HCT116 (cell line): ENCODE measurements at regions not wholly inside any gene's neighbourhood (a gene's known extent, or its start where the extent isn't known, plus 50 kb on each side); places are given as distances from the start of the nearest gene placed in this dataset.

Experiments
- ATAC-seq: fragments of 200-7000 bp; cut with Tn5 transposase; 2 replicates; pipeline ENCODE4 v1.9.1; 2020; ENCODE audit warnings: mild to moderate bottlenecking, moderate library complexity
- BruUV-seq: library from RNA; stranded (reverse); fragments of 400-500 nt; replicated peaks from 2 replicates; lab custom pipeline; 2021; lab: Mats Ljungman, UMichigan
- CTCF ChIA-PET: fragments of 300-600 bp; sonication (Branson Sonifier 250); formaldehyde crosslinking; loops from one replicate; lab custom pipeline; 2021; ENCODE audit warnings: antibody characterized with exemption; lab: Charles Lee
- POLR2A ChIA-PET: fragments of 300-600, 350-600 bp; sonication (Branson Sonifier 250); formaldehyde crosslinking; loops from one replicate; lab custom pipeline; 2021; ENCODE audit warnings: antibody characterized with exemption; lab: Charles Lee
- RAD21 ChIA-PET, 2 experiments: fragments of 300-600 bp; sonication (Branson Sonifier 250); formaldehyde crosslinking; loops; one replicate each; lab custom pipeline; 2023; ENCODE audit warnings: low total read pairs in 2 of 2; ENCODE audit not compliant: uncharacterized antibody in 2 of 2, unreplicated experiment in 2 of 2, low non-redundant PET in 1 of 2; lab: Charles Lee
- DNase-seq: peaks from one replicate; pipeline ENCODE4 v3.0.0-alpha.2; 2010; ENCODE audit warnings: low read depth, low spot score
- H2AFZ ChIP-seq: fragments of 200-600 bp; shearing (Covaris generic), sonication (generic); 2 replicates; pipeline ENCODE4 v1.6.1; 2017; ENCODE audit warnings: low read depth, mixed run types, mixed read lengths, antibody characterized with exemption, low read length; ENCODE audit not compliant: poor library complexity, severe bottlenecking
- H3K27ac ChIP-seq: 2 replicates; pipeline ENCODE4 v1.5.1; 2012; ENCODE audit warnings: low read depth, low read length
- H3K27me3 ChIP-seq: fragments of 200-600 bp; sonication (generic); 2 replicates; pipeline ENCODE4 v1.6.1; 2016; ENCODE audit warnings: mixed run types, low read length, mixed read lengths; ENCODE audit not compliant: insufficient read depth
- H3K36me3 ChIP-seq, 2 experiments: fragments of 200-500 bp in 1 of 2; fragments of 200-600 bp in 1 of 2; sonication (Bioruptor generic) in 1 of 2; sonication (generic) in 1 of 2; 2 replicates each; pipeline versions ENCODE4 v1.5.1 to v1.6.1; 2014 to 2016; ENCODE audit warnings: low read length in 2 of 2, inconsistent platforms in 1 of 2, mixed read lengths in 1 of 2, mixed run types in 1 of 2; ENCODE audit not compliant: insufficient read depth in 2 of 2, control insufficient read depth in 1 of 2
- H3K4me1 ChIP-seq, 2 experiments: fragments of 200-600 bp in 1 of 2; sonication (generic) in 1 of 2; 2 replicates each; pipeline versions ENCODE4 v1.5.1 to v1.6.1; 2012 to 2017; ENCODE audit warnings: low read length in 2 of 2, inconsistent platforms in 1 of 2, mild to moderate bottlenecking in 1 of 2, mixed read lengths in 1 of 2, mixed run types in 1 of 2, moderate library complexity in 1 of 2; ENCODE audit not compliant: insufficient read depth in 2 of 2, control insufficient read depth in 1 of 2
- H3K4me2 ChIP-seq: fragments of 200-600 bp; sonication (generic); 2 replicates; pipeline ENCODE4 v1.6.1; 2017; ENCODE audit warnings: mixed run types, low read length, mixed read lengths
- H3K4me3 ChIP-seq, 2 experiments: fragments of 200-600 bp in 1 of 2; sonication (generic) in 1 of 2; replicated peaks in 1 of 2; 2 replicates each; pipeline ENCODE4 v1.5.1; 2011 to 2016; ENCODE audit warnings: low read length in 2 of 2, control low read depth in 1 of 2, low read depth in 1 of 2, mild to moderate bottlenecking in 1 of 2, mixed read lengths in 1 of 2, mixed run types in 1 of 2
- H3K79me2 ChIP-seq: fragments of 200-600 bp; sonication (generic); 2 replicates; pipeline ENCODE4 v1.6.1; 2017; ENCODE audit warnings: mild to moderate bottlenecking, mixed run types, low read length, moderate library complexity, mixed read lengths; ENCODE audit not compliant: insufficient read depth
- H3K9ac ChIP-seq: fragments of 200-600 bp; sonication (generic); 2 replicates; pipeline ENCODE4 v1.6.1; 2016; ENCODE audit warnings: low read length, mixed read lengths
- H3K9me2 ChIP-seq: fragments of 200-600 bp; sonication (generic), shearing (Covaris generic); 2 replicates; pipeline ENCODE4 v1.6.1; 2017; ENCODE audit warnings: mixed run types, mild to moderate bottlenecking, moderate library complexity; ENCODE audit not compliant: insufficient read depth
- H3K9me3 ChIP-seq, 2 experiments: fragments of 200-500 bp in 1 of 2; fragments of 200-600 bp in 1 of 2; sonication (Bioruptor generic) in 1 of 2; sonication (generic) in 1 of 2; 2 replicates each; pipeline ENCODE4 v1.6.1; 2014 to 2017; ENCODE audit warnings: low read length in 2 of 2, mixed read lengths in 2 of 2, inconsistent platforms in 1 of 2, low read depth in 1 of 2, mild to moderate bottlenecking in 1 of 2, mixed run types in 1 of 2, moderate library complexity in 1 of 2; ENCODE audit not compliant: control insufficient read depth in 1 of 2, insufficient read depth in 1 of 2
- H4K20me1 ChIP-seq: fragments of 200-600 bp; sonication (generic), shearing (Covaris generic); 2 replicates; pipeline ENCODE4 v1.6.1; 2017; ENCODE audit warnings: mixed run types, mild to moderate bottlenecking, moderate library complexity; ENCODE audit not compliant: insufficient read depth
- ELF1 ChIP-seq: IDR thresholded peaks from 2 replicates; pipeline ENCODE4 v1.6.1; 2012; ENCODE audit warnings: low read depth, borderline replicate concordance
- JUND ChIP-seq: IDR thresholded peaks from 2 replicates; pipeline ENCODE4 v1.6.1; 2012
- RAD21 ChIP-seq: IDR thresholded peaks from 2 replicates; pipeline ENCODE4 v1.6.1; 2012; ENCODE audit warnings: low read depth, mild to moderate bottlenecking
- ZNF274 ChIP-seq: fragments of 200-500 bp; sonication (Bioruptor generic); IDR thresholded peaks from 2 replicates; pipeline ENCODE4 v1.6.1; 2014; ENCODE audit warnings: mild to moderate bottlenecking, low read depth, low read length, inconsistent platforms
- intact Hi-C: fragments of 100-400 bp; cut with micrococcal nuclease; formaldehyde crosslinking; loops from 2 replicates; pipeline ENCODE4 v1.10.0; 2022

GRCh38 chr10:131689486-131689885 lies 211.3 kb upstream of the PPP2R2D start:
- no peaks in the 10 kb centered on the region for H3K9me3 ChIP-seq
- no peak overlapping the region for H3K4me3 ChIP-seq
- no peaks in the 10 kb centered on the region for H3K79me2 ChIP-seq
- RAD21 ChIA-PET = no interaction called here
- H3K27ac ChIP-seq = no peak overlapping the region
- ATAC-seq (no peak), DNase-seq (no peak)
- no peaks in the 10 kb centered on the region for H3K4me1 ChIP-seq
- H2AFZ ChIP-seq = no peak overlapping the region
- H3K4me2 ChIP-seq = no peak overlapping the region
- no peaks in the 10 kb centered on the region for H4K20me1 ChIP-seq
- no TSS peak for BruUV-seq
- no peaks in the 10 kb centered on the region for H3K9me2 ChIP-seq
- POLR2A ChIA-PET = no interaction called here
- intact Hi-C loops = no loop called here
- TF ChIP-seq ZNF274 (no peak), ELF1 (no peak), RAD21 (no peak)
- no peak overlapping the region for H3K9ac ChIP-seq
- no peaks in the 10 kb centered on the region for H3K27me3 ChIP-seq
- H3K36me3 ChIP-seq = no peaks in the 10 kb centered on the region
- CTCF ChIA-PET = no interaction called here

GRCh38 chr10:131689954-131690757 lies 210.7 kb upstream of the PPP2R2D start:
- Histone ChIP-seq H4K20me1 (no peaks in the 10 kb centered on the region), H3K27ac (no peak overlapping the region), H3K9me3 (no peaks in the 10 kb centered on the region), H3K79me2 (no peaks in the 10 kb centered on the region), H2AFZ (no peak overlapping the region), H3K4me3 (no peak overlapping the region), H3K27me3 (no peaks in the 10 kb centered on the region), H3K9ac (no peak overlapping the region), H3K36me3 (no peaks in the 10 kb centered on the region), H3K9me2 (no peaks in the 10 kb centered on the region), H3K4me2 (no peak overlapping the region)
- RAD21 ChIA-PET = no interaction called here
- POLR2A ChIA-PET = no interaction called here
- no TSS peak for BruUV-seq
- intact Hi-C loops = no loop called here
- CTCF ChIA-PET = no interaction called here
- ATAC-seq = no peak
- no peak for TF ChIP-seq JUND
- TF ChIP-seq, all 23 proteins: peak for 0
- no peak for DNase-seq
- H3K4me1 ChIP-seq = no peaks in the 10 kb centered on the region
